Tibial artery (tissue), 4 donors: ENCODE measurements at regions not wholly inside any gene's neighbourhood (a gene's known extent, or its start where the extent isn't known, plus 50 kb on each side); places are given as distances from the start of the nearest gene placed in this dataset.
A peak's percentile ranks its signal among the peaks of the same experiment; 100 is the strongest.

Experiments
- DNase-seq, 2 donors: peaks; one replicate each; pipeline ENCODE4 v3.0.0-alpha.2; 2019
- H3K27ac ChIP-seq, 2 donors: fragments of 200-600 bp; sonication (generic) in 1 of 2; 1 replicate in 1 of 2; 2 replicates in 1 of 2; pipeline ENCODE4 v1.5.1; 2018 to 2019; ENCODE audit warnings: mild to moderate bottlenecking in 1 of 2
- H3K27me3 ChIP-seq, 2 donors: fragments of 200-600 bp; sonication (generic) in 1 of 2; one replicate each; pipeline versions ENCODE4 v1.5.1 to v1.6.0; 2016 to 2019
- H3K36me3 ChIP-seq, 3 donors: fragments of 200-600 bp; sonication (generic) in 2 of 3; one replicate each; pipeline ENCODE4 v1.5.1; 2016 to 2019; ENCODE audit warnings: mild to moderate bottlenecking in 2 of 3
- H3K4me1 ChIP-seq, 4 donors: fragments of 200-600 bp; sonication (generic) in 2 of 4; 1 replicate in 3 of 4; 2 replicates in 1 of 4; pipeline ENCODE4 v1.5.1; 2016 to 2019
- H3K4me3 ChIP-seq, 2 donors: fragments of 200-600 bp; sonication (generic) in 1 of 2; 1 replicate in 1 of 2; 2 replicates in 1 of 2; pipeline ENCODE4 v1.5.1; 2018 to 2019; ENCODE audit warnings: mild to moderate bottlenecking in 2 of 2
- H3K9me3 ChIP-seq, 3 donors: fragments of 200-600 bp; sonication (generic) in 1 of 3; one replicate each; pipeline ENCODE4 v1.5.1; 2016 to 2019
- intact Hi-C: fragments of 100-400 bp; cut with DNase I; formaldehyde crosslinking; loops from one replicate; pipeline ENCODE4 v1.15.0; 2023; ENCODE audit warnings: low total_unique reads
- TF ChIP-seq, protein P1 (sequence below), 2 experiments: fragments of 200-600 bp in 1 of 2; fragments of 450-650 bp in 1 of 2; IDR thresholded peaks; one replicate each; pipeline ENCODE4 v1.5.1; 2017 to 2019; ENCODE audit warnings: antibody characterized with exemption in 2 of 2, mild to moderate bottlenecking in 1 of 2, moderate library complexity in 1 of 2

- intact Hi-C loops = no loop called here
- H3K4me3 ChIP-seq = no peak overlapping the region
- peaks cover 0 to 9% (median 0%) of the 10 kb centered on the region in 4 donors for H3K4me1 ChIP-seq
- H3K27me3 ChIP-seq = no peaks in the 10 kb centered on the region
- H3K36me3 ChIP-seq = no peaks in the 10 kb centered on the region
- H3K9me3 ChIP-seq = no peaks in the 10 kb centered on the region
- TF ChIP-seq, protein P1, sequence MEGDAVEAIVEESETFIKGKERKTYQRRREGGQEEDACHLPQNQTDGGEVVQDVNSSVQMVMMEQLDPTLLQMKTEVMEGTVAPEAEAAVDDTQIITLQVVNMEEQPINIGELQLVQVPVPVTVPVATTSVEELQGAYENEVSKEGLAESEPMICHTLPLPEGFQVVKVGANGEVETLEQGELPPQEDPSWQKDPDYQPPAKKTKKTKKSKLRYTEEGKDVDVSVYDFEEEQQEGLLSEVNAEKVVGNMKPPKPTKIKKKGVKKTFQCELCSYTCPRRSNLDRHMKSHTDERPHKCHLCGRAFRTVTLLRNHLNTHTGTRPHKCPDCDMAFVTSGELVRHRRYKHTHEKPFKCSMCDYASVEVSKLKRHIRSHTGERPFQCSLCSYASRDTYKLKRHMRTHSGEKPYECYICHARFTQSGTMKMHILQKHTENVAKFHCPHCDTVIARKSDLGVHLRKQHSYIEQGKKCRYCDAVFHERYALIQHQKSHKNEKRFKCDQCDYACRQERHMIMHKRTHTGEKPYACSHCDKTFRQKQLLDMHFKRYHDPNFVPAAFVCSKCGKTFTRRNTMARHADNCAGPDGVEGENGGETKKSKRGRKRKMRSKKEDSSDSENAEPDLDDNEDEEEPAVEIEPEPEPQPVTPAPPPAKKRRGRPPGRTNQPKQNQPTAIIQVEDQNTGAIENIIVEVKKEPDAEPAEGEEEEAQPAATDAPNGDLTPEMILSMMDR (IDR thresholded peaks at IDR 0.05) = no peak
- peak in 1 of 2 donors; percentile 46 for DNase-seq
- no peak overlapping the region for H3K27ac ChIP-seq
Measured at GRCh38 chr7:106371629-106372028, 86.8 kb upstream of the NAMPT start.

GRCh38 chr7:106370542-106370941, 85.8 kb upstream of the NAMPT start:
- TF ChIP-seq, protein P1 (IDR thresholded peaks at IDR 0.05) = no peak
- Histone ChIP-seq H3K4me3 (no peak overlapping the region), H3K27me3 (no peaks in the 10 kb centered on the region), H3K36me3 (no peaks in the 10 kb centered on the region), H3K27ac (no peak overlapping the region), H3K4me1 (peaks cover 0 to under 1% (median 0%) of the 10 kb centered on the region in 4 donors), H3K9me3 (no peaks in the 10 kb centered on the region)
- no peak for DNase-seq
- intact Hi-C loops = no loop called here

- Histone ChIP-seq H3K4me1 (no peaks in the 10 kb centered on the region), H3K27me3 (no peaks in the 10 kb centered on the region), H3K36me3 (no peaks in the 10 kb centered on the region), H3K27ac (no peak overlapping the region), H3K9me3 (no peaks in the 10 kb centered on the region), H3K4me3 (no peak overlapping the region)
- intact Hi-C loops = no loop called here
- DNase-seq = no peak
- TF ChIP-seq, protein P1 (IDR thresholded peaks at IDR 0.05) = no peak
Measured at GRCh38 chr7:106369816-106370215, 85.0 kb upstream of the NAMPT start.

GRCh38 chr7:106369352-106369751, 84.6 kb upstream of the NAMPT start:
- H3K4me3 ChIP-seq = no peak overlapping the region
- DNase-seq = no peak
- H3K4me1 ChIP-seq = no peaks in the 10 kb centered on the region
- no peaks in the 10 kb centered on the region for H3K36me3 ChIP-seq
- H3K27me3 ChIP-seq = no peaks in the 10 kb centered on the region
- intact Hi-C loops = no loop called here
- TF ChIP-seq, protein P1 (IDR thresholded peaks at IDR 0.05) = no peak
- H3K27ac ChIP-seq = no peak overlapping the region
- H3K9me3 ChIP-seq = no peaks in the 10 kb centered on the region

DNA sequence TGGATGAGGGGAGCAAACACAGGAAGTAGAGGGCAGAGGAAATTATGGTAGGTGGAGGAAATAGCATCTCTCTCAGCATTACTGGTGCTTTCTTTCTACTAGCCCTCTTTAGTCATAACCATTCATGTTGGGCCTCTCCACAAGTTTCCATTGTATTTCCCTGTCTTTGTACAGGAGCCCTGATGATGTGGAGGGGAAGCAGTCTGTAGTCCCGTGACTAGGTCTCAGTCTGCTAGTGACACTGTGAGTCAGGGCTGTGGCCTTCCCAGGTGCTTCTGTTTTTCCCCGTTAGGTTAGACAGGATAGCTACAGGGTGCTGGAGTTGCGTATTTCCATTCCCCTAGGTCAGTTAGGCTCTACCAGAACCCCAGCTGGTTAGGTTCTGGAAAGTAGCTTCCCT, 82.9 kb upstream of the NAMPT start:
- TF ChIP-seq, protein P1 (IDR thresholded peaks at IDR 0.05) = no peak
- H3K27ac ChIP-seq = no peak overlapping the region
- no peaks in the 10 kb centered on the region for H3K36me3 ChIP-seq
- no peaks in the 10 kb centered on the region for H3K9me3 ChIP-seq
- H3K4me1 ChIP-seq = no peaks in the 10 kb centered on the region
- no peaks in the 10 kb centered on the region for H3K27me3 ChIP-seq
- no peak overlapping the region for H3K4me3 ChIP-seq
- DNase-seq = no peak
- intact Hi-C loops = no loop called here

DNA sequence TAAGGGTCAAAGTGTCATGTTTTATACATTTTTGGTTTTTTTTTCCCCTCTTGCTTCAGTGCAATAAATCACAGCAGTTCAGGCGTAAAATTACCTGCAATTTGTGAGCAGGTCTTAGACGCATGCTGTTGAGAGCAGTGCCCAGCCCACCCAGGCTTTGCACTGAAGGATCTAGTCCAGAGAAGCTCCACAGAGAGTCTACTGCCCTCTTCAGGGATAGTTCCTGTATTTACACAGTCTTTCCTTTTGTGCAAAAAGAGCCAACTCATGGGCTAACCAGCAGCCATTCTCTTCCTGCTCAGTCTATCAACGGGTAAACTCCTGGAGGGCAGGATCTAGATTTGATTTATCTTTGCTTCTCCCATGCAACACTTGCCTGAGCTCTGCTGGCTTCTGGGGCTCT, 82.2 kb upstream of the NAMPT start:
- no peaks in the 10 kb centered on the region for H3K36me3 ChIP-seq
- TF ChIP-seq, protein P1 (IDR thresholded peaks at IDR 0.05) = peak; percentile 7
- intact Hi-C loops = no loop called here
- no peak for DNase-seq
- H3K4me3 ChIP-seq = no peak overlapping the region
- no peak overlapping the region for H3K27ac ChIP-seq
- H3K27me3 ChIP-seq = no peaks in the 10 kb centered on the region
- H3K4me1 ChIP-seq = no peaks in the 10 kb centered on the region
- H3K9me3 ChIP-seq = no peaks in the 10 kb centered on the region
